Uterus (tissue), 3 donors: ENCODE measurements at regions not wholly inside any gene's neighbourhood (a gene's known extent, or its start where the extent isn't known, plus 50 kb on each side); places are given as distances from the start of the nearest gene placed in this dataset.
"Not testable (repeated sequence)": the region's sequence is repeated elsewhere in the genome, so short reads cannot be mapped to it uniquely, and the experiment has no call there.

Source experiments
- DNase-seq, 2 donors: peaks; one replicate each; pipeline ENCODE4 v3.0.0-alpha.2; 2019 to 2020
- H3K27ac ChIP-seq, 2 donors: fragments of 200-600 bp; sonication (generic); 1 replicate in 1 of 2; 2 replicates in 1 of 2; pipeline ENCODE4 v1.5.1; 2016 to 2018
- H3K27me3 ChIP-seq, 2 donors: fragments of 200-600 bp; sonication (generic); one replicate each; pipeline ENCODE4 v1.5.1; 2018 to 2019; ENCODE audit warnings: control low read depth in 1 of 2
- H3K36me3 ChIP-seq, 2 donors: fragments of 200-600 bp; sonication (generic); one replicate each; pipeline ENCODE4 v1.5.1; 2019; ENCODE audit warnings: control low read depth in 1 of 2
- H3K4me1 ChIP-seq, 2 donors: fragments of 200-600 bp; sonication (generic); one replicate each; pipeline ENCODE4 v1.5.1; 2018 to 2019; ENCODE audit warnings: control low read depth in 1 of 2
- H3K4me3 ChIP-seq, 2 donors: fragments of 200-600 bp; sonication (generic); 1 replicate in 1 of 2; 2 replicates in 1 of 2; pipeline ENCODE4 v1.5.1; 2018 to 2019; ENCODE audit warnings: mild to moderate bottlenecking in 1 of 2
- H3K9me3 ChIP-seq, 2 donors: fragments of 200-600 bp; sonication (generic); one replicate each; pipeline ENCODE4 v1.5.1; 2019; ENCODE audit warnings: control low read depth in 1 of 2
- CTCF ChIP-seq, 4 experiments: fragments of 200-600 bp in 2 of 4; fragments of 450-650 bp in 2 of 4; sonication (generic) in 2 of 4; IDR thresholded peaks; one replicate each; pipeline ENCODE4 v1.5.1; 2016 to 2019; ENCODE audit warnings: antibody characterized with exemption in 4 of 4, mild to moderate bottlenecking in 2 of 4, moderate library complexity in 1 of 4
- POLR2A ChIP-seq, 2 donors: fragments of 450-650 bp; IDR thresholded peaks; one replicate each; pipeline ENCODE4 v1.6.1; 2016; ENCODE audit warnings: antibody characterized with exemption in 2 of 2, mild to moderate bottlenecking in 1 of 2, moderate library complexity in 1 of 2
- intact Hi-C: fragments of 100-400 bp; cut with DNase I; formaldehyde crosslinking; loops from one replicate; pipeline ENCODE4 v1.15.1; 2023; ENCODE audit warnings: low total_unique reads
- donor health status: DM: yes; HTN: yes; CAD: no.

GRCh38 chr14:30064454-30064853, 136.8 kb upstream of the PRKD1 start:
- Histone ChIP-seq H3K9me3 (no peaks in the 10 kb centered on the region), H3K36me3 (no peaks in the 10 kb centered on the region), H3K4me3 (no peak overlapping the region), H3K27ac (no peak overlapping the region), H3K27me3 (no peaks in the 10 kb centered on the region), H3K4me1 (no peaks in the 10 kb centered on the region)
- intact Hi-C loops, result no loop called here
- TF ChIP-seq POLR2A (IDR thresholded peaks at IDR 0.05) (no peak), CTCF (IDR thresholded peaks at IDR 0.05) (no peak)
- DNase-seq, result no peak

GRCh38 chr14:30069536-30069935, 141.9 kb upstream of the PRKD1 start:
- no peak for DNase-seq

GRCh38 chr14:30072454-30072853, 144.8 kb upstream of the PRKD1 start:
- H3K4me1 ChIP-seq, H3K27me3 ChIP-seq, DNase-seq, H3K9me3 ChIP-seq, H3K4me3 ChIP-seq, H3K36me3 ChIP-seq, H3K27ac ChIP-seq, intact Hi-C loops: not testable (repeated sequence)

More at GRCh38 chr14:30069536-30069935, 141.9 kb upstream of the PRKD1 start:
- Histone ChIP-seq H3K4me1 (no peaks in the 10 kb centered on the region), H3K36me3 (no peaks in the 10 kb centered on the region), H3K9me3 (no peaks in the 10 kb centered on the region), H3K27ac (no peak overlapping the region), H3K27me3 (no peaks in the 10 kb centered on the region), H3K4me3 (no peak overlapping the region)
- TF ChIP-seq POLR2A (IDR thresholded peaks at IDR 0.05) (no peak), CTCF (IDR thresholded peaks at IDR 0.05) (no peak)
- intact Hi-C loops, result no loop called here

- intact Hi-C loops, result no loop called here
- H3K36me3 ChIP-seq, result no peaks in the 10 kb centered on the region
- no peaks in the 10 kb centered on the region for H3K27me3 ChIP-seq
- H3K27ac ChIP-seq, result no peak overlapping the region
- TF ChIP-seq CTCF (IDR thresholded peaks at IDR 0.05) (no peak), POLR2A (IDR thresholded peaks at IDR 0.05) (no peak)
- H3K9me3 ChIP-seq, result no peaks in the 10 kb centered on the region
- no peak for DNase-seq
- no peak overlapping the region for H3K4me3 ChIP-seq
- H3K4me1 ChIP-seq, result no peaks in the 10 kb centered on the region
Observed at GRCh38 chr14:30077946-30078345, 150.3 kb upstream of the PRKD1 start.

GRCh38 chr14:30078811-30079402, 151.3 kb upstream of the PRKD1 start:
- H3K4me3 ChIP-seq, result no peak overlapping the region
- no peak overlapping the region for H3K27ac ChIP-seq
- TF ChIP-seq CTCF (IDR thresholded peaks at IDR 0.05) (no peak), POLR2A (IDR thresholded peaks at IDR 0.05) (no peak)
- H3K36me3 ChIP-seq, result no peaks in the 10 kb centered on the region
- H3K27me3 ChIP-seq, result no peaks in the 10 kb centered on the region
- H3K9me3 ChIP-seq, result no peaks in the 10 kb centered on the region
- no peak for DNase-seq
- no peaks in the 10 kb centered on the region for H3K4me1 ChIP-seq
- intact Hi-C loops, result no loop called here

- Histone ChIP-seq H3K36me3 (no peaks in the 10 kb centered on the region), H3K27me3 (no peaks in the 10 kb centered on the region), H3K4me3 (no peak overlapping the region), H3K4me1 (no peaks in the 10 kb centered on the region), H3K9me3 (no peaks in the 10 kb centered on the region), H3K27ac (no peak overlapping the region)
- intact Hi-C loops, result no loop called here
- TF ChIP-seq CTCF (IDR thresholded peaks at IDR 0.05) (no peak), POLR2A (IDR thresholded peaks at IDR 0.05) (no peak)
- DNase-seq, result no peak
Observed at GRCh38 chr14:30082486-30082885, 154.8 kb upstream of the PRKD1 start.
